WTC11 (cell line): ENCODE measurements at regions not wholly inside any gene's neighbourhood (a gene's known extent, or its start where the extent isn't known, plus 50 kb on each side); places are given as distances from the start of the nearest gene placed in this dataset.
A peak's percentile ranks its signal among the peaks of the same experiment; 100 is the strongest.

Experiments used
- ATAC-seq: fragments of 200-7000 bp; cut with Tn5 transposase; 2 replicates; pipeline ENCODE4 v1.10.0; 2021; ENCODE audit warnings: mild to moderate bottlenecking, moderate library complexity
- CTCF ChIA-PET: fragments of 300-600 bp; sonication (Branson Sonifier 250); formaldehyde crosslinking; loops from one replicate; lab custom pipeline; 2021; ENCODE audit warnings: antibody characterized with exemption; lab: Charles Lee
- POLR2A ChIA-PET: fragments of 350-600 bp; sonication (Branson Sonifier 250); formaldehyde crosslinking; loops from one replicate; lab custom pipeline; 2021; ENCODE audit warnings: antibody characterized with exemption; lab: Charles Lee
- DNase-seq: peaks from one replicate; pipeline ENCODE4 v3.0.0; 2021; ENCODE audit warnings: low spot score
- H3K27ac Mint-ChIP-seq: 2 replicates; pipeline ENCODE4 v1.8.0; 2021; ENCODE audit warnings: mixed read lengths
- H3K27me3 Mint-ChIP-seq: 2 replicates; pipeline ENCODE4 v1.8.0; 2021; ENCODE audit warnings: low read depth, mild to moderate bottlenecking, moderate library complexity, mixed read lengths
- H3K36me3 Mint-ChIP-seq: 2 replicates; pipeline ENCODE4 v1.8.0; 2021; ENCODE audit warnings: mixed read lengths
- H3K4me1 Mint-ChIP-seq: 2 replicates; pipeline ENCODE4 v1.8.0; 2022; ENCODE audit warnings: mixed read lengths
- H3K4me3 Mint-ChIP-seq: 2 replicates; pipeline ENCODE4 v1.8.0; 2021; ENCODE audit warnings: mild to moderate bottlenecking, moderate library complexity, mixed read lengths
- H3K9me3 Mint-ChIP-seq: 2 replicates; pipeline ENCODE4 v1.8.0; 2021; ENCODE audit warnings: mixed read lengths
- ELF4 ChIP-seq: sonication (generic); formaldehyde crosslinking; IDR thresholded peaks from 2 replicates; pipeline ENCODE4 v1.8.1; 2022; ENCODE audit warnings: low read depth, mild to moderate bottlenecking, moderate library complexity, missing genetic modification reagents
- FOXJ3 ChIP-seq: sonication (generic); formaldehyde crosslinking; IDR thresholded peaks from 2 replicates; pipeline ENCODE4 v1.9.0; 2021; ENCODE audit warnings: missing genetic modification reagents, mild to moderate bottlenecking, borderline replicate concordance
- GABPB1 ChIP-seq: sonication (generic); formaldehyde crosslinking; IDR thresholded peaks from 2 replicates; pipeline ENCODE4 v1.8.1; 2023; ENCODE audit warnings: mild to moderate bottlenecking, missing genetic modification reagents
- IRF2 ChIP-seq: sonication (generic); formaldehyde crosslinking; IDR thresholded peaks from 2 replicates; pipeline ENCODE4 v1.8.0; 2022; ENCODE audit warnings: low read depth, missing genetic modification reagents, borderline replicate concordance
- MYBL2 ChIP-seq: sonication (generic); formaldehyde crosslinking; IDR thresholded peaks from 2 replicates; pipeline ENCODE4 v1.8.1; 2023; ENCODE audit warnings: mild to moderate bottlenecking, moderate library complexity, missing genetic modification reagents
- NR1H2 ChIP-seq: sonication (generic); formaldehyde crosslinking; IDR thresholded peaks from 2 replicates; pipeline ENCODE4 v1.9.0; 2021; ENCODE audit warnings: mild to moderate bottlenecking, moderate library complexity, missing genetic modification reagents
- RELA ChIP-seq: sonication (generic); formaldehyde crosslinking; IDR thresholded peaks from 2 replicates; pipeline ENCODE4 v1.8.1; 2022; ENCODE audit warnings: missing genetic modification reagents, mild to moderate bottlenecking, borderline replicate concordance
- SP1 ChIP-seq: sonication (generic); formaldehyde crosslinking; conservative IDR thresholded peaks from 2 replicates; pipeline ENCODE4 v1.8.1; 2022; ENCODE audit warnings: missing genetic modification reagents
- TP53 ChIP-seq: sonication (generic); formaldehyde crosslinking; IDR thresholded peaks from 2 replicates; pipeline ENCODE4 v1.8.1; 2023; ENCODE audit warnings: mild to moderate bottlenecking, missing genetic modification reagents
- ZBTB21 ChIP-seq: sonication (generic); formaldehyde crosslinking; IDR thresholded peaks from 2 replicates; pipeline ENCODE4 v1.8.1; 2023; ENCODE audit warnings: mild to moderate bottlenecking, missing genetic modification reagents, borderline replicate concordance
- ZNF317 ChIP-seq: sonication (generic); formaldehyde crosslinking; IDR thresholded peaks from 2 replicates; pipeline ENCODE4 v1.8.1; 2023; ENCODE audit warnings: low read depth, mild to moderate bottlenecking, moderate library complexity, missing genetic modification reagents, borderline replicate concordance
- ZNF671 ChIP-seq: fragments of 250-450 bp; sonication (Bioruptor Pico); IDR thresholded peaks from 2 replicates; pipeline ENCODE4 v1.8.0; 2021; ENCODE audit warnings: mild to moderate bottlenecking
- TF ChIP-seq, protein P1 (sequence below): sonication (generic); formaldehyde crosslinking; IDR thresholded peaks from 2 replicates; pipeline ENCODE4 v1.8.1; 2022; ENCODE audit warnings: low read depth, mild to moderate bottlenecking, moderate library complexity, missing genetic modification reagents, borderline replicate concordance
- TF ChIP-seq, protein P2 (sequence below): fragments of 250-450 bp; sonication (Bioruptor Pico); IDR thresholded peaks from 2 replicates; pipeline ENCODE4 v1.9.0; 2021; ENCODE audit warnings: mild to moderate bottlenecking
- TF ChIP-seq, protein P3 (sequence below): sonication (generic); formaldehyde crosslinking; IDR thresholded peaks from 2 replicates; pipeline ENCODE4 v1.8.1; 2022; ENCODE audit warnings: missing genetic modification reagents, borderline replicate concordance
- TF ChIP-seq, protein P4 (sequence below): sonication (generic); formaldehyde crosslinking; IDR thresholded peaks from 2 replicates; pipeline ENCODE4 v1.8.1; 2023; ENCODE audit warnings: mild to moderate bottlenecking, missing genetic modification reagents, moderate library complexity
- TF ChIP-seq, protein P5 (sequence below): sonication (generic); formaldehyde crosslinking; IDR thresholded peaks from 2 replicates; pipeline ENCODE4 v1.8.1; 2023; ENCODE audit warnings: mild to moderate bottlenecking, missing genetic modification reagents, borderline replicate concordance
- TF ChIP-seq, protein P6 (sequence below): fragments of 250-450 bp; sonication (Bioruptor Pico); IDR thresholded peaks from 2 replicates; pipeline ENCODE4 v1.9.0; 2021; ENCODE audit warnings: moderate library complexity, mild to moderate bottlenecking, inconsistent platforms, borderline replicate concordance

DNA sequence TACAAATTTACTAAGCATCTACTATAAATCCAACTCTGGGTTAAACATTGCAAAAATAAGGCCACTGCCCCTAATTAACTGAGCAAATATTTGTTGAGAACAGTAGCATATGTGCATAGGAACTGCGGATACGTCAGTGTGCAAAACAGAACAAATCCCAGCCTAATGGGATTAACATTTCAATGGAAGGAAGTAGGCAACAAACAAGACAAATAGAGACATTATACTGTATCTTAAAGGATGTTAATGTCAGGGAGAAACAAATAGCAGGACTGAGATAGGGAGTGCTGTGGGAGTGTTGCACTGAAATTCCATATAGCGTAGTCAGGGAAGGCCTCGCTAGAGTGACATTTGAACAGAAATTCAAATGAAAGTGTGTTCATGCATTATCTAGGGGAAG is 89.7 kb upstream of the KCNAB1 start:
- CTCF ChIA-PET = interaction anchor here (1.1 kb wide), 1 partner anchor 443 kb away, joined by 3 read pairs; no protein-coding TSS in a partner anchor
- no peak overlapping the region for H3K4me3 Mint-ChIP-seq
- TF ChIP-seq, protein P1, sequence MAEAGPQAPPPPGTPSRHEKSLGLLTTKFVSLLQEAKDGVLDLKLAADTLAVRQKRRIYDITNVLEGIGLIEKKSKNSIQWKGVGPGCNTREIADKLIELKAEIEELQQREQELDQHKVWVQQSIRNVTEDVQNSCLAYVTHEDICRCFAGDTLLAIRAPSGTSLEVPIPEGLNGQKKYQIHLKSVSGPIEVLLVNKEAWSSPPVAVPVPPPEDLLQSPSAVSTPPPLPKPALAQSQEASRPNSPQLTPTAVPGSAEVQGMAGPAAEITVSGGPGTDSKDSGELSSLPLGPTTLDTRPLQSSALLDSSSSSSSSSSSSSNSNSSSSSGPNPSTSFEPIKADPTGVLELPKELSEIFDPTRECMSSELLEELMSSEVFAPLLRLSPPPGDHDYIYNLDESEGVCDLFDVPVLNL (CRISPR knock-in tag) = no peak
- TF ChIP-seq, protein P2, sequence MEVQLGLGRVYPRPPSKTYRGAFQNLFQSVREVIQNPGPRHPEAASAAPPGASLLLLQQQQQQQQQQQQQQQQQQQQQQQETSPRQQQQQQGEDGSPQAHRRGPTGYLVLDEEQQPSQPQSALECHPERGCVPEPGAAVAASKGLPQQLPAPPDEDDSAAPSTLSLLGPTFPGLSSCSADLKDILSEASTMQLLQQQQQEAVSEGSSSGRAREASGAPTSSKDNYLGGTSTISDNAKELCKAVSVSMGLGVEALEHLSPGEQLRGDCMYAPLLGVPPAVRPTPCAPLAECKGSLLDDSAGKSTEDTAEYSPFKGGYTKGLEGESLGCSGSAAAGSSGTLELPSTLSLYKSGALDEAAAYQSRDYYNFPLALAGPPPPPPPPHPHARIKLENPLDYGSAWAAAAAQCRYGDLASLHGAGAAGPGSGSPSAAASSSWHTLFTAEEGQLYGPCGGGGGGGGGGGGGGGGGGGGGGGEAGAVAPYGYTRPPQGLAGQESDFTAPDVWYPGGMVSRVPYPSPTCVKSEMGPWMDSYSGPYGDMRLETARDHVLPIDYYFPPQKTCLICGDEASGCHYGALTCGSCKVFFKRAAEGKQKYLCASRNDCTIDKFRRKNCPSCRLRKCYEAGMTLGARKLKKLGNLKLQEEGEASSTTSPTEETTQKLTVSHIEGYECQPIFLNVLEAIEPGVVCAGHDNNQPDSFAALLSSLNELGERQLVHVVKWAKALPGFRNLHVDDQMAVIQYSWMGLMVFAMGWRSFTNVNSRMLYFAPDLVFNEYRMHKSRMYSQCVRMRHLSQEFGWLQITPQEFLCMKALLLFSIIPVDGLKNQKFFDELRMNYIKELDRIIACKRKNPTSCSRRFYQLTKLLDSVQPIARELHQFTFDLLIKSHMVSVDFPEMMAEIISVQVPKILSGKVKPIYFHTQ = no peak
- TF ChIP-seq ZNF317 (CRISPR knock-in tag) = no peak
- TF ChIP-seq, protein P3, sequence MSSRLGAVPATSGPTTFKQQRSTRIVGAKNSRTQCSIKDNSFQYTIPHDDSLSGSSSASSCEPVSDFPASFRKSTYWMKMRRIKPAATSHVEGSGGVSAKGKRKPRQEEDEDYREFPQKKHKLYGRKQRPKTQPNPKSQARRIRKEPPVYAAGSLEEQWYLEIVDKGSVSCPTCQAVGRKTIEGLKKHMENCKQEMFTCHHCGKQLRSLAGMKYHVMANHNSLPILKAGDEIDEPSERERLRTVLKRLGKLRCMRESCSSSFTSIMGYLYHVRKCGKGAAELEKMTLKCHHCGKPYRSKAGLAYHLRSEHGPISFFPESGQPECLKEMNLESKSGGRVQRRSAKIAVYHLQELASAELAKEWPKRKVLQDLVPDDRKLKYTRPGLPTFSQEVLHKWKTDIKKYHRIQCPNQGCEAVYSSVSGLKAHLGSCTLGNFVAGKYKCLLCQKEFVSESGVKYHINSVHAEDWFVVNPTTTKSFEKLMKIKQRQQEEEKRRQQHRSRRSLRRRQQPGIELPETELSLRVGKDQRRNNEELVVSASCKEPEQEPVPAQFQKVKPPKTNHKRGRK (CRISPR knock-in tag) = no peak
- no peak for TF ChIP-seq ZBTB21 (CRISPR knock-in tag)
- no peak for TF ChIP-seq ELF4
- TF ChIP-seq ZNF671 = no peak
- TF ChIP-seq, protein P4, sequence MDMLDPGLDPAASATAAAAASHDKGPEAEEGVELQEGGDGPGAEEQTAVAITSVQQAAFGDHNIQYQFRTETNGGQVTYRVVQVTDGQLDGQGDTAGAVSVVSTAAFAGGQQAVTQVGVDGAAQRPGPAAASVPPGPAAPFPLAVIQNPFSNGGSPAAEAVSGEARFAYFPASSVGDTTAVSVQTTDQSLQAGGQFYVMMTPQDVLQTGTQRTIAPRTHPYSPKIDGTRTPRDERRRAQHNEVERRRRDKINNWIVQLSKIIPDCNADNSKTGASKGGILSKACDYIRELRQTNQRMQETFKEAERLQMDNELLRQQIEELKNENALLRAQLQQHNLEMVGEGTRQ (CRISPR knock-in tag) = no peak
- no peak for TF ChIP-seq IRF2 (CRISPR knock-in tag)
- TF ChIP-seq SP1 (CRISPR knock-in tag) = no peak
- TF ChIP-seq MYBL2 (CRISPR knock-in tag) = no peak
- no peak for TF ChIP-seq NR1H2 (CRISPR knock-in tag)
- TF ChIP-seq TP53 (CRISPR knock-in tag) = no peak
- TF ChIP-seq GABPB1 (CRISPR knock-in tag) = no peak
- no peak for TF ChIP-seq FOXJ3 (CRISPR knock-in tag)
- TF ChIP-seq, protein P5, sequence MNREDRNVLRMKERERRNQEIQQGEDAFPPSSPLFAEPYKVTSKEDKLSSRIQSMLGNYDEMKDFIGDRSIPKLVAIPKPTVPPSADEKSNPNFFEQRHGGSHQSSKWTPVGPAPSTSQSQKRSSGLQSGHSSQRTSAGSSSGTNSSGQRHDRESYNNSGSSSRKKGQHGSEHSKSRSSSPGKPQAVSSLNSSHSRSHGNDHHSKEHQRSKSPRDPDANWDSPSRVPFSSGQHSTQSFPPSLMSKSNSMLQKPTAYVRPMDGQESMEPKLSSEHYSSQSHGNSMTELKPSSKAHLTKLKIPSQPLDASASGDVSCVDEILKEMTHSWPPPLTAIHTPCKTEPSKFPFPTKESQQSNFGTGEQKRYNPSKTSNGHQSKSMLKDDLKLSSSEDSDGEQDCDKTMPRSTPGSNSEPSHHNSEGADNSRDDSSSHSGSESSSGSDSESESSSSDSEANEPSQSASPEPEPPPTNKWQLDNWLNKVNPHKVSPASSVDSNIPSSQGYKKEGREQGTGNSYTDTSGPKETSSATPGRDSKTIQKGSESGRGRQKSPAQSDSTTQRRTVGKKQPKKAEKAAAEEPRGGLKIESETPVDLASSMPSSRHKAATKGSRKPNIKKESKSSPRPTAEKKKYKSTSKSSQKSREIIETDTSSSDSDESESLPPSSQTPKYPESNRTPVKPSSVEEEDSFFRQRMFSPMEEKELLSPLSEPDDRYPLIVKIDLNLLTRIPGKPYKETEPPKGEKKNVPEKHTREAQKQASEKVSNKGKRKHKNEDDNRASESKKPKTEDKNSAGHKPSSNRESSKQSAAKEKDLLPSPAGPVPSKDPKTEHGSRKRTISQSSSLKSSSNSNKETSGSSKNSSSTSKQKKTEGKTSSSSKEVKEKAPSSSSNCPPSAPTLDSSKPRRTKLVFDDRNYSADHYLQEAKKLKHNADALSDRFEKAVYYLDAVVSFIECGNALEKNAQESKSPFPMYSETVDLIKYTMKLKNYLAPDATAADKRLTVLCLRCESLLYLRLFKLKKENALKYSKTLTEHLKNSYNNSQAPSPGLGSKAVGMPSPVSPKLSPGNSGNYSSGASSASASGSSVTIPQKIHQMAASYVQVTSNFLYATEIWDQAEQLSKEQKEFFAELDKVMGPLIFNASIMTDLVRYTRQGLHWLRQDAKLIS (CRISPR knock-in tag) = no peak
- TF ChIP-seq RELA (CRISPR knock-in tag) = no peak
- TF ChIP-seq, protein P6, sequence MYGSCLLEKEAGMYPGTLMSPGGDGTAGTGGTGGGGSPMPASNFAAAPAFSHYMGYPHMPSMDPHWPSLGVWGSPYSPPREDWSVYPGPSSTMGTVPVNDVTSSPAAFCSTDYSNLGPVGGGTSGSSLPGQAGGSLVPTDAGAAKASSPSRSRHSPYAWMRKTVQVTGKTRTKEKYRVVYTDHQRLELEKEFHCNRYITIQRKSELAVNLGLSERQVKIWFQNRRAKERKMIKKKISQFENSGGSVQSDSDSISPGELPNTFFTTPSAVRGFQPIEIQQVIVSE (CRISPR knock-in tag) = no peak
- TF ChIP-seq, all 79 proteins: peak for 0
- Mint-ChIP-seq H3K36me3 (peaks cover 5% of the 10 kb centered on the region; the same call in 1 of the 2 replicates), H3K9me3 (peaks cover 12% of the 10 kb centered on the region), H3K4me1 (peaks cover 17% of the 10 kb centered on the region), H3K27me3 (no peaks in the 10 kb centered on the region; the same call in 1 of the 2 replicates), H3K27ac (no peak overlapping the region)
- no peak for DNase-seq
- ATAC-seq = peak; percentile 61
- POLR2A ChIA-PET = no interaction called here
